ENCODE measurements at regions not wholly inside any gene's neighbourhood (a gene's known extent, or its start where the extent isn't known, plus 50 kb on each side); places are given as distances from the start of the nearest gene placed in this dataset.

- no peak overlapping the region for H3K27ac ChIP-seq
- no peak for TF ChIP-seq POLR2A (IDR thresholded peaks at IDR 0.05)
- intact Hi-C loops (cut with DNase I; ENCODE audit: low total_unique reads): no loop called here
- no peaks in the 10 kb centered on the region for H3K4me1 ChIP-seq
- H3K36me3 ChIP-seq: no peaks in the 10 kb centered on the region
- H3K4me3 ChIP-seq: no peak overlapping the region
- H3K27me3 ChIP-seq: no peaks in the 10 kb centered on the region
- no peaks in the 10 kb centered on the region for H3K9me3 ChIP-seq
- DNase-seq: no peak
These were observed 170.2 kb downstream of the TOX3 start for GRCh38 chr16:52376676-52377280.

GRCh38 chr16:52372313-52372712, 174.6 kb downstream of the TOX3 start:
- intact Hi-C loops (cut with DNase I; ENCODE audit: low total_unique reads): no loop called here
- Histone ChIP-seq H3K27me3 (no peaks in the 10 kb centered on the region), H3K9me3 (no peaks in the 10 kb centered on the region), H3K4me3 (no peak overlapping the region), H3K4me1 (no peaks in the 10 kb centered on the region), H3K27ac (no peak overlapping the region), H3K36me3 (no peaks in the 10 kb centered on the region)
- no peak for DNase-seq
- TF ChIP-seq CTCF (IDR thresholded peaks at IDR 0.05) (no peak), POLR2A (IDR thresholded peaks at IDR 0.05) (no peak)

DNA sequence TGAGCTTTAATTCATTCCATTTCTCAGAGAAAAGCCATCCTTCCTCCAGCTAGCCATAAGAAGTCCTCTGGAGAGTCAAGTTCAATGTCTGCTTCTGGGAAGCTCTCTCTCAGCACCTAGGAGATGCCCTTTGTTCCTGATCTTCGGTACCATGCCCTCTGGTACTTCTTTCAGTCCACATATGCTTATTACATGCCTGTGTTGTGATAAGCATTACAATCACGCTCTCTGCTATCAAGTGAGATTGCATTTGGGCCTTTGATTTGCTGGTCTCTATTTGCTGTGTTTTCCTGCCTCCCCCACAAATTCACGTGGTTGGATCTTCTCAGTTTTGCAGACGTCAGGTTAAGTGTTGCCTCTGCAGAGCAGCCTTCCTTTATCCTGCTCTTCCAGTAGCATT, 178.1 kb downstream of the TOX3 start:
- no peak for DNase-seq
- Histone ChIP-seq H3K4me3 (no peak overlapping the region), H3K4me1 (no peaks in the 10 kb centered on the region), H3K9me3 (no peaks in the 10 kb centered on the region), H3K27ac (no peak overlapping the region), H3K27me3 (no peaks in the 10 kb centered on the region), H3K36me3 (no peaks in the 10 kb centered on the region)
- intact Hi-C loops (cut with DNase I; ENCODE audit: low total_unique reads): no loop called here
- TF ChIP-seq CTCF (IDR thresholded peaks at IDR 0.05) (no peak), POLR2A (IDR thresholded peaks at IDR 0.05) (no peak)

GRCh38 chr16:52367821-52368220, 179.1 kb downstream of the TOX3 start:
- H3K9me3 ChIP-seq: no peaks in the 10 kb centered on the region
- TF ChIP-seq POLR2A (IDR thresholded peaks at IDR 0.05) (no peak), CTCF (IDR thresholded peaks at IDR 0.05) (no peak)
- no peaks in the 10 kb centered on the region for H3K27me3 ChIP-seq
- H3K36me3 ChIP-seq: no peaks in the 10 kb centered on the region
- H3K4me3 ChIP-seq: no peak overlapping the region
- DNase-seq: no peak
- H3K27ac ChIP-seq: no peak overlapping the region
- intact Hi-C loops (cut with DNase I; ENCODE audit: low total_unique reads): no loop called here
- H3K4me1 ChIP-seq: no peaks in the 10 kb centered on the region

DNA sequence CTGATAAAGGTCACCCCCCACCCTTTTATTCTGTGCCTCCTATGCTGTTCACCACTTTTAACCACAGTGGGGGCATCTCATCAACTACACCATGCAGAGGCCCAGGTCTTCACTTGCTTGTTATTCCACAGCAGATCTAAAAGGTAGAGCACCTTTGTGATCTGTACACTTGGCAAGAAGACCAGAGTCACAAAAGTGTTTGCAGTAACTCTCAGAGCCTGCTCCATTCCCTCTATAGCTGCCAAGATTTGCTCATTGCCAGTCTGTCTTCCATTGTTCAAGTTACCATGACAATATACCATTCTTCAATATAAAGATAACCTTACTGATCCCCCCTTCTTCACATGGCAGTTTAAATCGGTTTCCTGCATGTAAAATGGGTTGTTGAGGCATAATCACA, 180.0 kb downstream of the TOX3 start:
- no peak for DNase-seq
- Histone ChIP-seq H3K27ac (no peak overlapping the region), H3K4me1 (no peaks in the 10 kb centered on the region), H3K36me3 (no peaks in the 10 kb centered on the region), H3K9me3 (no peaks in the 10 kb centered on the region), H3K4me3 (no peak overlapping the region), H3K27me3 (no peaks in the 10 kb centered on the region)
- TF ChIP-seq POLR2A (IDR thresholded peaks at IDR 0.05) (no peak), CTCF (IDR thresholded peaks at IDR 0.05) (no peak)
- intact Hi-C loops (cut with DNase I; ENCODE audit: low total_unique reads): no loop called here

- no peaks in the 10 kb centered on the region for H3K4me1 ChIP-seq
These were observed 182.4 kb downstream of the TOX3 start for GRCh38 chr16:52364500-52364899.

More at GRCh38 chr16:52364500-52364899, 182.4 kb downstream of the TOX3 start:
- intact Hi-C loops (cut with DNase I; ENCODE audit: low total_unique reads): no loop called here
- Histone ChIP-seq H3K4me3 (no peak overlapping the region), H3K36me3 (no peaks in the 10 kb centered on the region), H3K27ac (no peak overlapping the region), H3K27me3 (no peaks in the 10 kb centered on the region), H3K9me3 (no peaks in the 10 kb centered on the region)
- DNase-seq: no peak
- TF ChIP-seq POLR2A (IDR thresholded peaks at IDR 0.05) (no peak), CTCF (IDR thresholded peaks at IDR 0.05) (no peak)

Data from uterus (tissue), 3 donors.